HUES6 (cell line): ENCODE measurements at regions not wholly inside any gene's neighbourhood (a gene's known extent, or its start where the extent isn't known, plus 50 kb on each side); places are given as distances from the start of the nearest gene placed in this dataset.

Experiments
- H3K27ac ChIP-seq: 2 replicates; pipeline ENCODE4 v1.7.0; 2013; ENCODE audit warnings: low read depth, mild to moderate bottlenecking, low read length, inconsistent platforms
- H3K27me3 ChIP-seq: 2 replicates; pipeline ENCODE4 v1.6.1; 2013; ENCODE audit warnings: low read length; ENCODE audit not compliant: control insufficient read depth, insufficient read depth
- H3K36me3 ChIP-seq: 2 replicates; pipeline ENCODE4 v1.6.1; 2013; ENCODE audit warnings: low read length; ENCODE audit not compliant: control insufficient read depth, insufficient read depth
- H3K4me1 ChIP-seq: 2 replicates; pipeline ENCODE4 v1.6.1; 2013; ENCODE audit warnings: low read length; ENCODE audit not compliant: control insufficient read depth, insufficient read depth
- H3K4me3 ChIP-seq: 2 replicates; pipeline ENCODE4 v1.5.1; 2013; ENCODE audit warnings: low read depth, low read length
- H3K9ac ChIP-seq: one replicate; pipeline ENCODE4 v1.6.1; 2013; ENCODE audit warnings: mild to moderate bottlenecking, low read length
- H3K9me3 ChIP-seq: 2 replicates; pipeline ENCODE4 v1.6.1; 2013; ENCODE audit warnings: low read depth, low read length; ENCODE audit not compliant: control insufficient read depth, insufficient read depth

- H3K9me3 ChIP-seq = no peaks in the 10 kb centered on the region
- H3K4me3 ChIP-seq = no peak overlapping the region
- no peaks in the 10 kb centered on the region for H3K36me3 ChIP-seq
- no peaks in the 10 kb centered on the region for H3K27me3 ChIP-seq
- no peak overlapping the region for H3K27ac ChIP-seq
- no peak overlapping the region for H3K9ac ChIP-seq
- no peaks in the 10 kb centered on the region; the same call in 1 of the 2 replicates for H3K4me1 ChIP-seq
Observed at GRCh38 chr6:1039746-1040145, 272.2 kb upstream of the FOXQ1 start.

- no peaks in the 10 kb centered on the region; the same call in 1 of the 2 replicates for H3K4me1 ChIP-seq
- H3K9me3 ChIP-seq = no peaks in the 10 kb centered on the region
- no peaks in the 10 kb centered on the region for H3K27me3 ChIP-seq
- no peak overlapping the region for H3K9ac ChIP-seq
- no peaks in the 10 kb centered on the region for H3K36me3 ChIP-seq
- no peak overlapping the region for H3K27ac ChIP-seq
- no peak overlapping the region for H3K4me3 ChIP-seq
Observed at GRCh38 chr6:1039191-1039590, 272.7 kb upstream of the FOXQ1 start.

- no peak overlapping the region for H3K27ac ChIP-seq
- H3K4me3 ChIP-seq = no peak overlapping the region
- H3K4me1 ChIP-seq = no peaks in the 10 kb centered on the region; the same call in 1 of the 2 replicates
- no peaks in the 10 kb centered on the region for H3K9me3 ChIP-seq
- no peaks in the 10 kb centered on the region for H3K36me3 ChIP-seq
- H3K9ac ChIP-seq = no peak overlapping the region
- H3K27me3 ChIP-seq = no peaks in the 10 kb centered on the region
Observed at GRCh38 chr6:1037430-1038202, 274.3 kb upstream of the FOXQ1 start.

GRCh38 chr6:1035401-1035800 lies 276.5 kb upstream of the FOXQ1 start:
- H3K9ac ChIP-seq = no peak overlapping the region

GRCh38 chr6:1031720-1032119 lies 280.2 kb upstream of the FOXQ1 start:
- H3K27ac ChIP-seq = no peak overlapping the region

More at GRCh38 chr6:1035401-1035800, 276.5 kb upstream of the FOXQ1 start:
- Histone ChIP-seq H3K9me3 (no peaks in the 10 kb centered on the region), H3K27ac (no peak overlapping the region), H3K4me3 (no peak overlapping the region), H3K4me1 (no peaks in the 10 kb centered on the region; the same call in 1 of the 2 replicates), H3K36me3 (no peaks in the 10 kb centered on the region), H3K27me3 (no peaks in the 10 kb centered on the region)

GRCh38 chr6:1029141-1029540 lies 282.8 kb upstream of the FOXQ1 start:
- Histone ChIP-seq H3K9ac (no peak overlapping the region), H3K9me3 (no peaks in the 10 kb centered on the region), H3K27ac (no peak overlapping the region), H3K27me3 (peaks cover 18% of the 10 kb centered on the region; the same call in 1 of the 2 replicates), H3K4me3 (no peak overlapping the region), H3K36me3 (no peaks in the 10 kb centered on the region), H3K4me1 (peaks cover 20% of the 10 kb centered on the region; the same call in 1 of the 2 replicates)

More at GRCh38 chr6:1031720-1032119, 280.2 kb upstream of the FOXQ1 start:
- H3K9me3 ChIP-seq = no peaks in the 10 kb centered on the region
- H3K4me3 ChIP-seq = no peak overlapping the region
- H3K36me3 ChIP-seq = no peaks in the 10 kb centered on the region
- H3K4me1 ChIP-seq = peaks cover 11% of the 10 kb centered on the region; the same call in 1 of the 2 replicates
- H3K27me3 ChIP-seq = peaks cover 1% of the 10 kb centered on the region; the same call in 1 of the 2 replicates
- H3K9ac ChIP-seq = no peak overlapping the region

GRCh38 chr6:1028723-1029122 lies 283.2 kb upstream of the FOXQ1 start:
- Histone ChIP-seq H3K4me3 (no peak overlapping the region), H3K36me3 (no peaks in the 10 kb centered on the region), H3K27ac (no peak overlapping the region), H3K4me1 (peaks cover 20% of the 10 kb centered on the region; the same call in 1 of the 2 replicates), H3K9ac (no peak overlapping the region), H3K27me3 (peaks cover 22% of the 10 kb centered on the region; the same call in 1 of the 2 replicates), H3K9me3 (no peaks in the 10 kb centered on the region)

GRCh38 chr6:1027795-1028569 lies 283.9 kb upstream of the FOXQ1 start:
- Histone ChIP-seq H3K9ac (no peak overlapping the region), H3K9me3 (no peaks in the 10 kb centered on the region), H3K36me3 (no peaks in the 10 kb centered on the region), H3K4me3 (no peak overlapping the region), H3K27me3 (peaks cover 30% of the 10 kb centered on the region; the same call in 1 of the 2 replicates), H3K27ac (no peak overlapping the region), H3K4me1 (peaks cover 20% of the 10 kb centered on the region; the same call in 1 of the 2 replicates)

GRCh38 chr6:1027109-1027794 lies 284.6 kb upstream of the FOXQ1 start:
- no peak overlapping the region for H3K27ac ChIP-seq
- H3K4me3 ChIP-seq = no peak overlapping the region
- H3K36me3 ChIP-seq = no peaks in the 10 kb centered on the region
- H3K9ac ChIP-seq = no peak overlapping the region
- H3K4me1 ChIP-seq = peaks cover 20% of the 10 kb centered on the region; the same call in 1 of the 2 replicates
- peaks cover 37% of the 10 kb centered on the region; the same call in 1 of the 2 replicates for H3K27me3 ChIP-seq
- H3K9me3 ChIP-seq = no peaks in the 10 kb centered on the region

- Histone ChIP-seq H3K36me3 (no peaks in the 10 kb centered on the region), H3K4me1 (peaks cover 20% of the 10 kb centered on the region; the same call in 1 of the 2 replicates), H3K27ac (no peak overlapping the region), H3K9ac (no peak overlapping the region), H3K4me3 (no peak overlapping the region), H3K9me3 (peaks cover 4% of the 10 kb centered on the region; the same call in 1 of the 2 replicates), H3K27me3 (peaks cover 41% of the 10 kb centered on the region; the same call in 1 of the 2 replicates)
Observed at GRCh38 chr6:1025821-1026220, 286.1 kb upstream of the FOXQ1 start.
